A549 (cell line): ENCODE measurements at regions not wholly inside any gene's neighbourhood (a gene's known extent, or its start where the extent isn't known, plus 50 kb on each side); places are given as distances from the start of the nearest gene placed in this dataset.
A peak's percentile ranks its signal among the peaks of the same experiment; 100 is the strongest.

Source experiments
- CHD2 ChIP-seq: fragments of 150-350 bp; IDR thresholded peaks from 2 replicates; pipeline ENCODE4 v1.6.1; 2014; ENCODE audit warnings: low read length; ENCODE audit not compliant: partially characterized antibody
- CTCF ChIP-seq: fragments of >200 bp; sonication (Bioruptor Twin); formaldehyde crosslinking; IDR thresholded peaks from 3 replicates; pipeline ENCODE4 v1.5.1; 2016
- FOSL2 ChIP-seq, 2 experiments: fragments of 450-650 bp in 1 of 2; fragments of >200 bp in 1 of 2; sonication (Bioruptor Twin) in 1 of 2; formaldehyde crosslinking; IDR thresholded peaks; 2 replicates each; pipeline versions ENCODE4 v1.5.0 to v1.6.1; 2016 to 2020; ENCODE audit warnings: mild to moderate bottlenecking in 1 of 2, moderate library complexity in 1 of 2
- HMGXB4 ChIP-seq: fragments of 250-450 bp; sonication (Bioruptor Pico); IDR thresholded peaks from 2 replicates; pipeline ENCODE4 v1.5.0; 2021; ENCODE audit warnings: mild to moderate bottlenecking, moderate library complexity, borderline replicate concordance
- MAFK ChIP-seq: fragments of 450-650 bp; IDR thresholded peaks from 2 replicates; pipeline ENCODE4 v1.6.1; 2014; ENCODE audit not compliant: partially characterized antibody
- MAX ChIP-seq: IDR thresholded peaks from 2 replicates; pipeline ENCODE4 v1.6.1; 2012
- MYC ChIP-seq: IDR thresholded peaks from 2 replicates; pipeline ENCODE4 v1.6.1; 2012; ENCODE audit warnings: mild to moderate bottlenecking, inconsistent platforms, low read length, improper control_type of control experiment, borderline replicate concordance
- NPAS2 ChIP-seq: fragments of 250-450 bp; sonication (Bioruptor Pico); IDR thresholded peaks from 2 replicates; pipeline ENCODE4 v1.8.0; 2022; ENCODE audit warnings: mild to moderate bottlenecking, moderate library complexity, borderline replicate concordance
- RAD21 ChIP-seq, 2 experiments: fragments of >200 bp in 1 of 2; sonication (Bioruptor Twin) in 1 of 2; formaldehyde crosslinking in 1 of 2; IDR thresholded peaks in 1 of 2; conservative IDR thresholded peaks in 1 of 2; 2 replicates in 1 of 2; 3 replicates in 1 of 2; pipeline ENCODE4 v1.6.1; 2012 to 2018; ENCODE audit warnings: inconsistent platforms in 1 of 2
- RNF2 ChIP-seq: fragments of 200-600 bp; sonication (generic); IDR thresholded peaks from 2 replicates; pipeline ENCODE4 v1.6.1; 2016; ENCODE audit warnings: low read depth, mild to moderate bottlenecking, antibody characterized with exemption, moderate library complexity, borderline replicate concordance
- SMC3 ChIP-seq: fragments of >200 bp; sonication (Bioruptor Twin); formaldehyde crosslinking; IDR thresholded peaks from 3 replicates; pipeline ENCODE4 v1.6.1; 2018; ENCODE audit warnings: inconsistent platforms
- SREBF2 ChIP-seq: fragments of 450-650 bp; IDR thresholded peaks from 2 replicates; pipeline ENCODE4 v1.6.1; 2014; ENCODE audit warnings: mild to moderate bottlenecking, moderate library complexity
- ZFP36 ChIP-seq: fragments of 450-650 bp; IDR thresholded peaks from 2 replicates; pipeline ENCODE4 v1.6.1; 2014; ENCODE audit warnings: borderline replicate concordance; ENCODE audit not compliant: partially characterized antibody

- TF ChIP-seq ZFP36 (no peak), CTCF (no peak), MAX (no peak), RNF2 (no peak), SREBF2 (no peak), MAFK (peak; percentile 45), CHD2 (no peak), HMGXB4 (no peak), MYC (no peak), FOSL2 (IDR thresholded peaks at IDR 0.05) (no peak), FOSL2 (CRISPR knock-in tag; IDR thresholded peaks at IDR 0.05) (no peak), SMC3 (no peak), NPAS2 (no peak), RAD21 (conservative IDR thresholded peaks at IDR 0.05 in 1 of 2, IDR thresholded peaks at IDR 0.05 in 1 of 2) (no peak)
Measured at GRCh38 chr3:146831659-146832058, 226.5 kb upstream of the PLSCR5 start.
